ENCODE measurements at regions not wholly inside any gene's neighbourhood (a gene's known extent, or its start where the extent isn't known, plus 50 kb on each side); places are given as distances from the start of the nearest gene placed in this dataset.

- TF ChIP-seq, protein P1, sequence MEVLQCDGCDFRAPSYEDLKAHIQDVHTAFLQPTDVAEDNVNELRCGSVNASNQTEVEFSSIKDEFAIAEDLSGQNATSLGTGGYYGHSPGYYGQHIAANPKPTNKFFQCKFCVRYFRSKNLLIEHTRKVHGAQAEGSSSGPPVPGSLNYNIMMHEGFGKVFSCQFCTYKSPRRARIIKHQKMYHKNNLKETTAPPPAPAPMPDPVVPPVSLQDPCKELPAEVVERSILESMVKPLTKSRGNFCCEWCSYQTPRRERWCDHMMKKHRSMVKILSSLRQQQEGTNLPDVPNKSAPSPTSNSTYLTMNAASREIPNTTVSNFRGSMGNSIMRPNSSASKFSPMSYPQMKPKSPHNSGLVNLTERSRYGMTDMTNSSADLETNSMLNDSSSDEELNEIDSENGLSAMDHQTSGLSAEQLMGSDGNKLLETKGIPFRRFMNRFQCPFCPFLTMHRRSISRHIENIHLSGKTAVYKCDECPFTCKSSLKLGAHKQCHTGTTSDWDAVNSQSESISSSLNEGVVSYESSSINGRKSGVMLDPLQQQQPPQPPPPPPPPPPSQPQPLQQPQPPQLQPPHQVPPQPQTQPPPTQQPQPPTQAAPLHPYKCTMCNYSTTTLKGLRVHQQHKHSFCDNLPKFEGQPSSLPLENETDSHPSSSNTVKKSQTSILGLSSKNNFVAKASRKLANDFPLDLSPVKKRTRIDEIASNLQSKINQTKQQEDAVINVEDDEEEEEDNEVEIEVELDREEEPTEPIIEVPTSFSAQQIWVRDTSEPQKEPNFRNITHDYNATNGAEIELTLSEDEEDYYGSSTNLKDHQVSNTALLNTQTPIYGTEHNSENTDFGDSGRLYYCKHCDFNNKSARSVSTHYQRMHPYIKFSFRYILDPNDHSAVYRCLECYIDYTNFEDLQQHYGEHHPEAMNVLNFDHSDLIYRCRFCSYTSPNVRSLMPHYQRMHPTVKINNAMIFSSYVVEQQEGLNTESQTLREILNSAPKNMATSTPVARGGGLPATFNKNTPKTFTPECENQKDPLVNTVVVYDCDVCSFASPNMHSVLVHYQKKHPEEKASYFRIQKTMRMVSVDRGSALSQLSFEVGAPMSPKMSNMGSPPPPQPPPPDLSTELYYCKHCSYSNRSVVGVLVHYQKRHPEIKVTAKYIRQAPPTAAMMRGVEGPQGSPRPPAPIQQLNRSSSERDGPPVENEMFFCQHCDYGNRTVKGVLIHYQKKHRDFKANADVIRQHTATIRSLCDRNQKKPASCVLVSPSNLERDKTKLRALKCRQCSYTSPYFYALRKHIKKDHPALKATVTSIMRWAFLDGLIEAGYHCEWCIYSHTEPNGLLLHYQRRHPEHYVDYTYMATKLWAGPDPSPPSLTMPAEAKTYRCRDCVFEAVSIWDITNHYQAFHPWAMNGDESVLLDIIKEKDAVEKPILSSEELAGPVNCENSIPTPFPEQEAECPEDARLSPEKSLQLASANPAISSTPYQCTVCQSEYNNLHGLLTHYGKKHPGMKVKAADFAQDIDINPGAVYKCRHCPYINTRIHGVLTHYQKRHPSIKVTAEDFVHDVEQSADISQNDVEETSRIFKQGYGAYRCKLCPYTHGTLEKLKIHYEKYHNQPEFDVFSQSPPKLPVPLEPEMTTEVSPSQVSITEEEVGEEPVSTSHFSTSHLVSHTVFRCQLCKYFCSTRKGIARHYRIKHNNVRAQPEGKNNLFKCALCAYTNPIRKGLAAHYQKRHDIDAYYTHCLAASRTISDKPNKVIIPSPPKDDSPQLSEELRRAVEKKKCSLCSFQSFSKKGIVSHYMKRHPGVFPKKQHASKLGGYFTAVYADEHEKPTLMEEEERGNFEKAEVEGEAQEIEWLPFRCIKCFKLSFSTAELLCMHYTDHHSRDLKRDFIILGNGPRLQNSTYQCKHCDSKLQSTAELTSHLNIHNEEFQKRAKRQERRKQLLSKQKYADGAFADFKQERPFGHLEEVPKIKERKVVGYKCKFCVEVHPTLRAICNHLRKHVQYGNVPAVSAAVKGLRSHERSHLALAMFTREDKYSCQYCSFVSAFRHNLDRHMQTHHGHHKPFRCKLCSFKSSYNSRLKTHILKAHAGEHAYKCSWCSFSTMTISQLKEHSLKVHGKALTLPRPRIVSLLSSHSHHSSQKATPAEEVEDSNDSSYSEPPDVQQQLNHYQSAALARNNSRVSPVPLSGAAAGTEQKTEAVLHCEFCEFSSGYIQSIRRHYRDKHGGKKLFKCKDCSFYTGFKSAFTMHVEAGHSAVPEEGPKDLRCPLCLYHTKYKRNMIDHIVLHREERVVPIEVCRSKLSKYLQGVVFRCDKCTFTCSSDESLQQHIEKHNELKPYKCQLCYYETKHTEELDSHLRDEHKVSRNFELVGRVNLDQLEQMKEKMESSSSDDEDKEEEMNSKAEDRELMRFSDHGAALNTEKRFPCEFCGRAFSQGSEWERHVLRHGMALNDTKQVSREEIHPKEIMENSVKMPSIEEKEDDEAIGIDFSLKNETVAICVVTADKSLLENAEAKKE (CRISPR knock-in tag; IDR thresholded peaks at IDR 0.05) = no peak
- TF ChIP-seq, protein P2, sequence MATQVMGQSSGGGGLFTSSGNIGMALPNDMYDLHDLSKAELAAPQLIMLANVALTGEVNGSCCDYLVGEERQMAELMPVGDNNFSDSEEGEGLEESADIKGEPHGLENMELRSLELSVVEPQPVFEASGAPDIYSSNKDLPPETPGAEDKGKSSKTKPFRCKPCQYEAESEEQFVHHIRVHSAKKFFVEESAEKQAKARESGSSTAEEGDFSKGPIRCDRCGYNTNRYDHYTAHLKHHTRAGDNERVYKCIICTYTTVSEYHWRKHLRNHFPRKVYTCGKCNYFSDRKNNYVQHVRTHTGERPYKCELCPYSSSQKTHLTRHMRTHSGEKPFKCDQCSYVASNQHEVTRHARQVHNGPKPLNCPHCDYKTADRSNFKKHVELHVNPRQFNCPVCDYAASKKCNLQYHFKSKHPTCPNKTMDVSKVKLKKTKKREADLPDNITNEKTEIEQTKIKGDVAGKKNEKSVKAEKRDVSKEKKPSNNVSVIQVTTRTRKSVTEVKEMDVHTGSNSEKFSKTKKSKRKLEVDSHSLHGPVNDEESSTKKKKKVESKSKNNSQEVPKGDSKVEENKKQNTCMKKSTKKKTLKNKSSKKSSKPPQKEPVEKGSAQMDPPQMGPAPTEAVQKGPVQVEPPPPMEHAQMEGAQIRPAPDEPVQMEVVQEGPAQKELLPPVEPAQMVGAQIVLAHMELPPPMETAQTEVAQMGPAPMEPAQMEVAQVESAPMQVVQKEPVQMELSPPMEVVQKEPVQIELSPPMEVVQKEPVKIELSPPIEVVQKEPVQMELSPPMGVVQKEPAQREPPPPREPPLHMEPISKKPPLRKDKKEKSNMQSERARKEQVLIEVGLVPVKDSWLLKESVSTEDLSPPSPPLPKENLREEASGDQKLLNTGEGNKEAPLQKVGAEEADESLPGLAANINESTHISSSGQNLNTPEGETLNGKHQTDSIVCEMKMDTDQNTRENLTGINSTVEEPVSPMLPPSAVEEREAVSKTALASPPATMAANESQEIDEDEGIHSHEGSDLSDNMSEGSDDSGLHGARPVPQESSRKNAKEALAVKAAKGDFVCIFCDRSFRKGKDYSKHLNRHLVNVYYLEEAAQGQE (IDR thresholded peaks at IDR 0.05; ENCODE audit: unreplicated experiment) = no peak
- no peak for TF ChIP-seq JUNB (IDR thresholded peaks at IDR 0.05; ENCODE audit: unreplicated experiment)
- TF ChIP-seq ZNF114 (CRISPR knock-in tag; IDR thresholded peaks at IDR 0.05) = no peak
- TF ChIP-seq CTCF (conservative IDR thresholded peaks at IDR 0.05; ENCODE audit: low read depth in 2 of 2) = no peak
- no peak for TF ChIP-seq CREB1 (CRISPR knock-in tag; IDR thresholded peaks at IDR 0.05; ENCODE audit: low read depth)
- no peak for TF ChIP-seq STAT1 (IDR thresholded peaks at IDR 0.05; ENCODE audit: unreplicated experiment)
- TF ChIP-seq NANOG (IDR thresholded peaks at IDR 0.05; ENCODE audit: borderline replicate concordance) = no peak
- TF ChIP-seq ZNF331 (CRISPR knock-in tag; IDR thresholded peaks at IDR 0.05; ENCODE audit: low read depth) = no peak
- no peak for TF ChIP-seq EZH2 (IDR thresholded peaks at IDR 0.05; ENCODE audit: low read depth, unreplicated experiment)
These were observed 146.0 kb downstream of the FSCB start (continued) for GRCh38 chr14:44361083-44361482.

All from GM23338 (cell line).